DND-41 (cell line): ENCODE measurements at regions not wholly inside any gene's neighbourhood (a gene's known extent, or its start where the extent isn't known, plus 50 kb on each side); places are given as distances from the start of the nearest gene placed in this dataset.

ENCODE experiments used
- ATAC-seq: fragments of 200-7000 bp; cut with Tn5 transposase; 3 replicates; pipeline ENCODE4 v1.9.1; 2021; ENCODE audit warnings: low read depth; ENCODE audit not compliant: insufficient read depth
- DNase-seq: peaks from one replicate; pipeline ENCODE4 v3.0.0-alpha.2; 2020
- H2AFZ ChIP-seq: 2 replicates; pipeline ENCODE4 v1.6.0; 2012; ENCODE audit warnings: low read depth, low read length
- H3K27ac ChIP-seq: 2 replicates; pipeline ENCODE4 v1.5.1; 2012; ENCODE audit warnings: low read length, inconsistent platforms
- H3K27me3 ChIP-seq: fragments of 200-600 bp; sonication (generic); 2 replicates; pipeline ENCODE4 v1.6.0; 2012; ENCODE audit warnings: low read length, mild to moderate bottlenecking, inconsistent platforms; ENCODE audit not compliant: insufficient read depth, poor library complexity
- H3K36me3 ChIP-seq: 2 replicates; pipeline ENCODE4 v1.5.1; 2012; ENCODE audit warnings: low read length, inconsistent platforms; ENCODE audit not compliant: insufficient read depth
- H3K4me1 ChIP-seq: 2 replicates; pipeline ENCODE4 v1.5.1; 2012; ENCODE audit warnings: mild to moderate bottlenecking, low read length; ENCODE audit not compliant: insufficient read depth
- H3K4me2 ChIP-seq: 2 replicates; pipeline ENCODE4 v1.6.0; 2012; ENCODE audit warnings: mild to moderate bottlenecking, moderate library complexity, low read length, inconsistent platforms; ENCODE audit not compliant: insufficient read depth
- H3K4me3 ChIP-seq, 2 experiments: fragments of 200-600 bp in 1 of 2; shearing (Covaris generic) in 1 of 2; 2 replicates each; pipeline ENCODE4 v1.5.1; 2012 to 2016; ENCODE audit warnings: inconsistent platforms in 2 of 2, low read length in 2 of 2, mild to moderate bottlenecking in 2 of 2, low read depth in 1 of 2, moderate library complexity in 1 of 2
- H3K79me2 ChIP-seq: 2 replicates; pipeline ENCODE4 v1.6.0; 2012; ENCODE audit warnings: low read length, inconsistent platforms; ENCODE audit not compliant: insufficient read depth
- H3K9ac ChIP-seq: 2 replicates; pipeline ENCODE4 v1.6.0; 2012; ENCODE audit warnings: low read depth, mild to moderate bottlenecking, inconsistent platforms, low read length, moderate library complexity
- H3K9me3 ChIP-seq: 2 replicates; pipeline ENCODE4 v1.5.1; 2012; ENCODE audit warnings: low read length, moderate library complexity, mild to moderate bottlenecking, inconsistent platforms; ENCODE audit not compliant: insufficient read depth, severe bottlenecking
- H4K20me1 ChIP-seq: 2 replicates; pipeline ENCODE4 v1.6.0; 2012; ENCODE audit warnings: low read length; ENCODE audit not compliant: insufficient read depth
- CTCF ChIP-seq: IDR thresholded peaks from 2 replicates; pipeline ENCODE4 v1.5.1; 2012; ENCODE audit warnings: borderline replicate concordance, low read length, moderate library complexity, mild to moderate bottlenecking; ENCODE audit not compliant: poor library complexity, severe bottlenecking; ENCODE audit errors: extremely low read depth
- EZH2 ChIP-seq: IDR thresholded peaks from 3 replicates; pipeline ENCODE4 v1.6.1; 2012; ENCODE audit warnings: borderline replicate concordance, low read depth, mild to moderate bottlenecking, moderate library complexity, low read length, inconsistent platforms; ENCODE audit not compliant: severe bottlenecking

GRCh38 chr11:56852131-56852530 lies 103.6 kb upstream of the OR9G4 start:
- Histone ChIP-seq H3K36me3 (no peaks in the 10 kb centered on the region), H3K4me2 (no peak overlapping the region), H3K9me3 (no peaks in the 10 kb centered on the region), H3K27me3 (no peaks in the 10 kb centered on the region), H2AFZ (no peak overlapping the region), H3K9ac (no peak overlapping the region), H3K4me1 (no peaks in the 10 kb centered on the region), H3K4me3 (no peak overlapping the region), H4K20me1 (no peaks in the 10 kb centered on the region), H3K27ac (no peak overlapping the region), H3K79me2 (no peaks in the 10 kb centered on the region)
- DNase-seq (no peak), ATAC-seq (no peak)
- TF ChIP-seq EZH2 (no peak), CTCF (no peak)

- no peak for ATAC-seq
- no peaks in the 10 kb centered on the region for H4K20me1 ChIP-seq
- no peaks in the 10 kb centered on the region for H3K9me3 ChIP-seq
- no peak overlapping the region for H3K27ac ChIP-seq
- no peaks in the 10 kb centered on the region for H3K79me2 ChIP-seq
- TF ChIP-seq CTCF (no peak), EZH2 (no peak)
- no peak overlapping the region for H3K9ac ChIP-seq
- no peaks in the 10 kb centered on the region for H3K4me1 ChIP-seq
- H2AFZ ChIP-seq: no peak overlapping the region
- no peak overlapping the region for H3K4me3 ChIP-seq
- H3K36me3 ChIP-seq: no peaks in the 10 kb centered on the region
- DNase-seq: no peak
- H3K27me3 ChIP-seq: no peaks in the 10 kb centered on the region
- no peak overlapping the region for H3K4me2 ChIP-seq
Measured at GRCh38 chr11:56849852-56850251, 101.4 kb upstream of the OR9G4 start.

GRCh38 chr11:56849250-56849649 lies 100.8 kb upstream of the OR9G4 start:
- H3K4me3 ChIP-seq: no peak overlapping the region
- ATAC-seq: no peak

More at GRCh38 chr11:56849250-56849649, 100.8 kb upstream of the OR9G4 start:
- no peak overlapping the region for H3K27ac ChIP-seq
- no peaks in the 10 kb centered on the region for H3K27me3 ChIP-seq
- no peaks in the 10 kb centered on the region for H4K20me1 ChIP-seq
- H3K4me1 ChIP-seq: no peaks in the 10 kb centered on the region
- H3K79me2 ChIP-seq: no peaks in the 10 kb centered on the region
- no peaks in the 10 kb centered on the region for H3K36me3 ChIP-seq
- no peak overlapping the region for H2AFZ ChIP-seq
- no peak overlapping the region for H3K4me2 ChIP-seq
- no peak for TF ChIP-seq EZH2
- no peak for TF ChIP-seq CTCF
- no peak for DNase-seq
- H3K9me3 ChIP-seq: no peaks in the 10 kb centered on the region
- H3K9ac ChIP-seq: no peak overlapping the region
